ENCODE measurements at regions not wholly inside any gene's neighbourhood (a gene's known extent, or its start where the extent isn't known, plus 50 kb on each side); places are given as distances from the start of the nearest gene placed in this dataset.
"Not testable (repeated sequence)": the region's sequence is repeated elsewhere in the genome, so short reads cannot be mapped to it uniquely, and the experiment has no call there.

DNA sequence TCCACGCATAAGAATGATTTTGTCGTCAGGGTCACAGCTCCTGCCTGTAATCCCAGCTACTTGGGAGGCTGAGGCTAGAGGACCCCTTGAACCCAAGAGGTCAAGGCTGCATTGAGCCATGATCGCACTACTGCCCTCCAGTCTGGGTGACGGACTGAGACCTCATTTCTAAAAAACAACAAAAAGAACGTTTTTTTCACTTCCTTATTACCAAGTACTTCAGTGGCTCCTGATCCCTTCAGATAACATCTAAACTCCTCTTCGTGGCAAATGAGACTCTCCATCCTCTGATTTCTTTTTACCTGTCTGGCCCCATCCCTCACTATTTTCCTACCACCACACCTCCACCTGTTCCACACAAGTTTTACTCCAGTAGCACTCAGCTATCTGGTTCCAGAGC, 105.4 kb upstream of the TLK1 start:
- no peak for DNase-seq

DNA sequence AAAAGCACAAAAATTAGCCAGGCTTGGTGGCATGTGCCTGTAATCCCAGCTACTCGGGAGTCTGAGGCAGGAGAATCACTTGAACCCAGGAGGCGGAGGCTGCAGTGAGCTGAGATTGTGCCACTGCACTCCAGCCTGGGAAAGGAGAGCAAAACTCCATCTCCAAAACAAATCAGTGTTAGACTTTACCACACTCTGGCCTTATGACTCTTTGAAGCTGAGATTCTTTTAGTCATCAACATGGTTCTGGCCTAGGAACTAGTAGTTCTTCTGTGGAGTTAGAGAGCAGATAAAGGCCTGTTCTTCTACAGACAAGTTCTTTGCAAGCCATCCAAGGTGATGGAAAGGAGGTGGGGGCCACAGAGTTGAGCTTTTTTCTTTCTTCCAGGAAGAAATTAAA, 100.8 kb upstream of the TLK1 start:
- DNase-seq, result not testable (repeated sequence)

DNA sequence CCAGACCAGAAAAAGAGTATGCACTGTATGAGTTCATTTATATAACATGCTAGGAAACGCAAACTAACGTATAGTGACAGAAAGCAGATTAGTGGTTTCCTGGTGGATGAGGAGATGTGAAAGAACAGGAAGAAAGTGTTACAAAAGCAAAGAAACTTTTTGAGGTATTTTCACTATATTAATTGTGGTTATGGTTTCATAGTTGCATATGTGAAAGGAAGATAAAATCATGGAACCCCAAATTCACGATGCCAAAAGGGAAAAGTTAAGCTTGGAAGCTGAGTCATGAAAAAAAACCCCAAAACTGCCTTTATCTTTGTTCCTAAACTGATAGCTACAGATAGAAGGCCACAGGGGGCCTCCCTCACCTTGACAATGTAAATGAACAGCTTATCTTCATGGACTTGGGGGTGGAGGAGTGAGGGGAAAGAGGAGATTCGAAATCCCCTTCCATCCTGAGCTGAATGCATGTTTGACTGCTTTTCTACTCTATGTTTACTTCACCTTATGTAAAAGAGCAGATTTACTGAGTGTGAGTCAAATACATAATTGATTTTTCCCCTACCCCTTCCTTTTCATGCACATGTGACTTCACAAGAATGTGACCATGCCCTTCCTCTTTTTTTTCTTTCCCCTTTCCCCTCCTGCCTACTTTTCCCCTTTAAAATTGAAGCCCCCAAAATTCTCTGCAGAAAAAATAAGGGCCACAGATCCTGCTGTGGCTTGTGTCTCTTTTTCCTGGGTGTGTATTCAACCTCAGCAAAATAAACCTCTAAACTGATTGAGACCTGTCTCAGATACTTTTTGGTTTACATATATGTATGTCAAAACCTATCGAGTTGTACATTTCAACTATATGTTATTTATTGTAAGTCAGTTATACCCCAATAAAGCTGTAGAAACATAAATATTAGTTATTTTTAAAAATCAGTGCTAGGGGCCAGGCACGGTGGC, 100.1 kb upstream of the TLK1 start:
- no peak for DNase-seq

DNA sequence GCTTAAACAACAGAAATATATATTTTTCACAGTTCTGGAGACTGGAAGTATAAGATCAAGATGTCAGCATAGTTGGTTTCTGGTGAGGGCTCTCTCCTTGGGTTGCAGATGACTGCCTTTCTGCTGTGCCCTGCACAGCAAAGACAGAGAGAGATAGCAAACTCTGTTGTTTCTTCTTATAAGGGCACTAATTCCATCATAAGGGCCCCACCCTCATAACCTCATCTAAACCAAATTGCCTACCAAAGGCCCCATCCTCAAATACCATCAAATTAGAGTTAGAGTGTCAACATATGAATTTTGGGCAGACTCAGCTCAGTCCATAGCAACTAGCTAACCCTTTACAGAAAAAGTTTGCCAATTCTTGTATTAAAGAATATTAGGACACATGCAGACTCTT, 94.0 kb upstream of the TLK1 start:
- DNase-seq, result no peak

DNA sequence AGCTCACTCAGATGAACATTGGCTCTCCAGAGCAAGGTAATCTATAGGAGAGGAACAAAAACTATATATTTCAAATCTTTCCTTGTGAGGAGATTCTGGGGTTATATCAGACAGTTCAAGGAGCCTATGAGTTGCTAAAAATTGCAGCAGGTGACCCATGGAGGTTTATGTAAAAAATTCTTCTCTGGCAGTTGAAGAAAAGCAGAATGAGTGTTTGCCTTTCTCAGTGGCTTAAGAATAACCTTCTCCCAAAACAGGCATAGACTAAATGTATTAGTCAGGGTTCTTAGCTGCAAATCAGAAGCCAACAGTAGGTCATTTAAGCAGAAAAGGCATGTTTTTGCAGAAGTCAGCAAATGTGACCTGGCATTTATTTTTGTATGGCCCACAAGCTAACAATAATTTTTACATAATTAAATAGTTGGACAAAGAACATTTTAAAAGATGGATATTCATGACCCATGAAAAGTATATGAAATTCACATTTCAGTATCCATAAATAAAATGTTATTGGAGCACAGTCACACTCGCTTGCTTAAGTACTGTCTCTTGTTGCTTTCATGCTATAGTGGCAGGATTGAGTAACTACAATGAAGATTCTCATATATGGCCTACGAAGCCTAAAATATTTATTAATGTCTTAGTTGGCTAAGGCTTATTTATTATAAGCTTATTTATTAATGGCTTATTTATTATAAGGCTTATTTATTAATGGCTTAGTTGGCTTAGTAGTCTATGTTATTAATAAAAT, 93.4 kb upstream of the TLK1 start:
- no peak for DNase-seq

DNA sequence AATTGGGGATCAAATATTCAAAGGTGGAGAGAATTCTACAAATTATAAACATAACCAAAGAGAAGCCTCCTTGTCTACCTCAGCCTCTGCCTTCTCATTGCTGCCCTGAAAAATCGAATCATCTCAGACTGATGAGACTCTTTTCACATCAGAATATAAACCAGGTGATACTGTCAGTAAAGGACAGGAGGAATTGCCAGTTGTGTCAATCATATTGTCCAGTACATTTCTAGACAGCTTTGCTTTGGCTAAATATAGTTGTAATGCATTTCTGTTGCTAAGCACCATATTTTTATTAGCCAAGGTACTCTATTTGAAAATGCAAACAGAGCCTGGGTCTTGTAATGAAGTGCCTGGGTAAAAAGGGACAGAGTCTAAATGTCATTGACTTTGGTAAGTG, 92.6 kb upstream of the TLK1 start:
- no peak for DNase-seq

DNA sequence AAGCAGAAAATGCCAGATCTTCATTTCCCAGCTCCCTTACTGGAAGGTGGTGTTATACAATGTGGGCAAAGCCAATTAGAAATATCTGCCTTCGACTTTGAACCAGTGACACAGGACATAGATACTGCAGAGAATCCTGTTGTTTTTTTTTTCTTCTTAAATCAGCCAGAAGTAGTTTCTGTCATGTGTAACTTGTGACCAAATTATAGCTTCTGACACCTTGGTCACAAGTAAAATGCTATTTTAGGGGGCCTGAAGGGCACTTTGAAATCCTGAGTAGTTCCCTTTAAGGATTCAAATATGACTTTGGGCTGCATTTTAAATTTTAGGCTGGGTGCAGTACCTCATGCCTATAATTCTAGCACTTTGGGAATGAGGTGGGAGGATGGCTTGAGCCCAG, 89.0 kb upstream of the TLK1 start:
- DNase-seq, result no peak

DNA sequence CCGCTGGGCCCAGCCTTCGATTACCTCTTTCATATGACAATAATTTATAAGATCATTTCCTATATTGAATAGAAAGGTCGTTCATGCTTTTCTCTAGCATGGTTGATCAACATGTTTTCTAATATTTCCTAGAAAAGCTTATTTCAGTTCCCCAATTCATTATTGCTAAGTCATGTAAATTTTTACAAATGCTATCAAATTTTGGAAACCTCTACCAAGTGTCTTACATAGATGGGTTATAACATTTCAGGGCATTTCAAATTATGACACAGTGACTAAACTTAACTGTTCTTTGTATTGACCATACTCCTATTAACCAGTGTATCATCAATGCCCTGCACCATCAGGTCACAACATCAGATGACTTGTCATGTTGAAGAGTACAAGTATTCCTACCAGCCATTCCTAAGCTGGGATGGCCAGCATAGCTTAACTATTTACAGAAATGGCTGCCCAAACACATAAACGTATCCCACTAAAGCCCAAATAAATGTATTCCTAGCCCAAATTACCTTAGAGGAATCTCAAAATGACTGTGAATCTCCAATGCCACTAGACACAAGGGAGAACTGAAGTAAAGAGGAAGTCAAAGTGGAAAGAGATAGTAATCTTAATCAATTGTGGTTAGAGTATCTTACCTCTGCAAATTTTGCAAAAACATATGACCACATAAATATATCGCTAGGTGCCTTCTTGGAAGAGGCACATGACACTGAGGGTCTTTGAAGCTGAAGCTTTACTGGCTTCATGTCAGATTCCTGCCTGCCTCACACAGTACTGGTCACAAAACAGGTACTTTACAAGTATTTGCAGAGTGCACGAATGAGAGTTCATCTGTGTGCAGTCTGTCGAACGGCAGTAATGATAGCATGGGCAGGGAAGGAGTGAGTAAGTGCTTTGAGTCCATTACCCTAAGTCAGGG, 87.3 kb upstream of the TLK1 start:
- DNase-seq, result no peak

DNA sequence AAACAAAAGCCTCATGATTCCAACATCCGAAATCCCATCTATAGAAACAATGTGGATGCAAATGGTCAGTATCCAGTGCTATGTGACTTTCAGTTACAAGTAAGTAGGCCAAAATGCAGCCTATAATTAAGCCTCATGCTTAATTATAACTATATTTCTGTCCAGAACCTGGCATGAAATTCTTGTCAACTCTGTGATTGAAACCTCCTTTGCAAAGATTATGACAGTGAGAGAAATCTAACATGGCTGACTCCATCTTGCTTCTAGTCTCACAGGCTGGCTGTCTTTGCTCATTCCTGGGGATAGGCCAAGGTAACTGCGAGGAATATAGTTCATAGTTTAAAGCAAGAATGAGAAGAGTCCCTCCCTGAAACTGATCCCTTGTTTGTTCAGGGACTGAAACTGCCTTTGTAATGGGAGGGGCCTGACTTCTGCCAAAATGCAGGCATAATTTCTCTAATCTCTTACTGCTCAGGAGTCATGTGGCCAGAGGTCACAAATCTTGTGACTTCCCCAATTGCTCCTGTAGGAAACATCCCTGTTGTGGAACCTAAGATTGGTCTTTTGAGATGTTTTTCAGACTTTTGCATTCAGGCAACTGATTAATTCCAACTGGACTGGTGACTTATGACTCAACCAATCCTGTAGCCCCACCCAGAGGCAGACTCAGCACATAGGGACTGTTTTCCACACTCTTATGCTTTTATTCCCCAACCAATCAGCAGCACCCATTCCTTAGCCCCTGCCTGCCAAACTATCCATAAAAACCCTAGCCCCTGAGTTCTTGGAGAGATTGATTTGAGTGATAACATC, 84.5 kb upstream of the TLK1 start:
- no peak for DNase-seq

DNA sequence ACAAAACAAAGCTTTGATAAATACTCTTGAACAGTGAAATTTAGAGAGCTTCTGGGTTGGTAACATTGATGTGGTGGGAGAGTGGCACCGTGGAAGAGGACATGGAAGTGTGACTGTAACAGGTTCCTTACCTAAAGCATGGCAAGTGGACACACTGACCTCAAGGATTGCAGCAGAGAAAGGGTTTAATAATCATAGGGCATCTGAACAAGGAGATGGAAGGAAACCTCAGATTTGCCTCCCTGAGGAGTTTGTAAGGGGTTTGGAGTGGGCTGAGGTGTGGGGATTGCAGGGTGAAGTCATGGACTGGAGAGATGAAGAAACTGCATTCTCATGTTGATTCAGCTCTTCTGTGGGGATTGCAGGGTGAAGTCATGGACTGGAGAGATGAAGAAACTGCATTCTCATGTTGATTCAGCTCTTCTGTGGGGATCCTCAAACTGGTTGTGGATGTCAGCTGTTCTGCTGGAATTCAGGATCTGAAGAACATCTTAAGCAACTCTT, 83.8 kb upstream of the TLK1 start:
- no peak for DNase-seq

DNA sequence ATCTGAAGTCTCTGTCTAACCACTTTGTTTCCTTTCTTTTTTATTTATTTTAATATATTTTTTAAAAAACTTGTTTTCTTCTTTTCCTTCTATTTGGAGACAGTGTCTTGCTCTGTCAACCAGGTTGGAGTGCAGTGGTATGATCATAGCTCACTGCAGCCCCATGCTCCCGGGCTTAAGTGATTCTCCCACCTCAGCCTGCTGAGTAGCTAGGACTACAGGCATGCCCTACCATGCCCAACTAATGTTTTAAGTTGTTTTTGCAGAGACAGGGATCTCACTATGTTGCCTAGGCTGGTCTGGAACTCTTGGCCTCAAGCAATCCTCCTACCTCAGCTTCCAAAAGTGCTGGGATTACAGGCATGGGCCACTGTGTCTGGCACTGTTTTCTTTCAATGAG, 81.1 kb upstream of the TLK1 start:
- no peak for DNase-seq

DNA sequence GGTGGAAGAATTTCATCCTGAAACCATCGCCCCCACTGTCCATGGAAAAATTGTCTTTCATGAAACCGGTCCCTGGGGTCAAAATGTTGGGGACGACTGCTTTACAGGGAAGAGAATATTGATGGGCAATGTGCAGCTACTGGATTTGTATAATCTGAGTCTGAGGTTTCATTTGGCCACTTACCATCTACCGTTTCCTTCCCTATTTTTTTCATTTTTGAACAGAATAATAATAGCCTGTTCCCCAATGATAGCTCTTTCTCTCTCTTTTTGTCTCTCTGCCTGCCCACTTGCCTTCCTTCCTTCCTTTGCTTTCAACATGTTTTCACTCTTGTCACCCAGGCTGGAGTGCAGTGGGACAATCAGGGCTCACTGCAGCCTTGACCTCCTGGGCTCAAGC, 78.3 kb upstream of the TLK1 start:
- no peak for DNase-seq

DNA sequence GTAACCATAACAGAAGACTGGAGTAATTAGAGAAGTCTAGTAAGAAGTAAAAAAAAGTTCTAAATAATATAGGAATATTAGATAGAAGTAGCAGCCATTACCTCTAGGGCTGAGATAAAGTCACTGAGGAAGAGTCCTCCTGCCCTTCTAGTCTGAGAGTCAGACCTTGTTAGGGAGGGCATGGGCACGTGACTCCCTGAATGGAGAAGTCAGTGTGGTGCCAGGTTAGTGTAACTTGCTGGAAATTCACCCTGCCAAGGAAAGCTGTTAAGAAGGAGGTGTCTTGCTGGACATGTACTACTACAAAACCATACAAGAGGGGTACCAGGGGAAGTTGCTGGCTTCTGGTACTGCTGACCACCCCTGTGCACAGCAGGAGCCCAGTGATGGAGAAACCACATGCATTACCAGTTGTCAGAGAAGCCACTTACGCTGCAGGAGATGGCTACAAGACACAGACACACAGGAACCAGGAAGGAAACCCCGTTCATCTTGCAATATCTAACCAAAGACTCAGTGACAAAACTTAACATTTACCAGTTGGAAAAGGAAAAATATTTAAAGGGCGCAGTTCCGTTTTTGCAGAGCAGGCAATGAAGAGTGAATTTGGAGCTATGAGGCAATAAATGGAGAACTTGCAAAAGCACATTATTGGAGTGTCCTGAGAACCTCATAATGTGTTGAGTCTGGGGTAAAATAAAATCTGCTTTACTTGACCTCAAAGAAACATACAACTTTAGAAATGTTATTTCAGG, 77.2 kb upstream of the TLK1 start:
- no peak for DNase-seq

DNA sequence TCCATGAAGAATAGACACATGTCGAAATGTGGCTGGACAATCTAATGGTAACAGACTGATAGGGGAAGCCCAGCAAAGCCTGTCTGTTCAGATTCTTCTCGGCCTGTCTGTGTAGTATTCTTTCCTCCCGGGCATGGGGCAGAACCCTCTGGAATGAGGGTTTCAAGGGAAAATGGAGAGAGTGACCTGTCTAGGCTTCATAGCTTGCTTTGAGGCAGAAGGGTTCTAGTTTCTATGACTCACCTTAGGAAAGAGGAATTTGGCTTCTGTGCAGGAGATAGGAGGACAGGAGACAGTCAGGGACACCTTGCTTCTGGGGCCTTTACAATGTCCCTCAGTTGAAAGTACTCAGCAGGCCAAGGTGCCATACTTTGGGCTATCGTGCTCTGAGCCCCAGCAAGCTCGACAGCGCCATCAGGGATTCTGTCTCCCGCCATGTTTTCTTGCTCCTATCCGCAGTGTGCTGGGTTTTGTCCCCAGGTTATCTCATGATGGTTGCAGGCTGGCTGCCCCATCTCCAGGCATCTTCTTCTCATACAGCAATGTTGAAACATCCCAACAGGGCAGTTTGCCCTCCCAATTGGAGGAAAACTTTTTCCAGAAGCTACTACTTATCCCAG, 74.7 kb upstream of the TLK1 start:
- DNase-seq, result no peak

DNA sequence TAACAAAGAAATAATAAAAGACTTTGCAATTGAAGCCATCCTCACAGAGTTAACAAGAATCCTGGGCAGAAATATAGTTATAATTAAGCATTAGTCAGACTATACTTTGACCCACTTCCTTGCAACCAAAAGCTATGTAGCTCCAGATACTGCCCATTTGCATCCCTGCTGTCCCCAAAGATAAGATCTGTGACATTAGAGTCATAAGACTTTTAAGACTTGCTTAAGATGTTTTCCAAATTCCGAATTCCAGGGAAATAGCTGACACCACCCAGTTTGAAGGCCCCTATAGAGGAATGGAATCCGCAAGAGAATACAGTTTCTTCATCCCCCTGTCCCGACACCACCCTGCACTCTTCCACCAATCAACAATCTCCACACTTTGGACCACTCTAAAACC, 69.5 kb upstream of the TLK1 start:
- DNase-seq, result no peak

DNA sequence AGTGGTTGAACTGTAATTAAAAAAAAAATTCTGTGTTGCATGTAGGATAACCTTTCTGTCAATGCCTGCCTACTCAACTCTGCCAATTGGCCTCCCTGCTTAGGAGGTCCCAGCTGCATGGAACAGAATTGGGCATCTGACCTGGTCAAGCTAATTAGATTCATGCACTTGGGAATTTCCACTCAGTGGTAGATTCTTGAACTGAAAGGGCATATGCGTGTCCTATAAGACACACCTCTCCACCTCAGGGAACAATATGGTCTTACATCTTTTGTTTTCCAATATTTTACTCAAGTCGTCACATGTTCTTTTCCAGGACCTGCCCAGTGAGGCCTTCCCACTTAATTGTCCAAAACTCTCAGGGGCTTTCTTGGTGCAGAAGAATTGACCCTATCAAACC, 68.1 kb upstream of the TLK1 start:
- peak; percentile 2 for DNase-seq

DNA sequence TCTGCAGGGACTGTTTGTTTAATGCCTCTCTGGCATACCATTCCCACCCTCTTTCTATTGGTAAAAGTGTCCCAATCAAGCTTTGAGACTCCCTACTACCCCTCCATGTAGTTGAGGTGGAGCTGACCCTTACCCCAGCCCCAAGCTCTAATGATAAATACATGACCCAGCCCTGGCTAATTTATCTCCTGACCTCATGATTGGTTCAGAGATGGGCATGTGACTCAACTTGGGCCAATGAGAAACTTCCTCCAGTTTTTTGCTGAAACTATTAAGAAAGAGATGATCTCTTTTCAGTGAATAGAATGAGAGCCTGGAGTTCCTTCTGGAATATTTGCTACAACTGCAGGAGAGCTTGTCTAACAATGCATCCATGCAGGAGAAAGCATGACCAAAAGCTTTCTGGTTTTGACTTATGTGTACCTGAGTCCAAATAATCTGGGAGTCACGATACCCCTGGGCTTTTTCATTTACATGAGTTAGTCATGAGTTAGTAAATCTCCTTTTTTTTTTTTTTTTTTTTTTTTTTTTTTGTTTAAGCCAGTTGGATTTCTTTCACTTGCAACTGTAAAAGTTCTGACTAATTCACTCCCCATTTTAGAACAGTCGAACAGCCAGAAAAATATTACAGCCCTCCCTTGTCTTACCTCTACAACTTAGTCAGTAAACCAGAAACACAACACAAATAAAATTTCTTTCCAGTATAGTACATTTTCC, 66.5 kb upstream of the TLK1 start:
- no peak for DNase-seq

DNA sequence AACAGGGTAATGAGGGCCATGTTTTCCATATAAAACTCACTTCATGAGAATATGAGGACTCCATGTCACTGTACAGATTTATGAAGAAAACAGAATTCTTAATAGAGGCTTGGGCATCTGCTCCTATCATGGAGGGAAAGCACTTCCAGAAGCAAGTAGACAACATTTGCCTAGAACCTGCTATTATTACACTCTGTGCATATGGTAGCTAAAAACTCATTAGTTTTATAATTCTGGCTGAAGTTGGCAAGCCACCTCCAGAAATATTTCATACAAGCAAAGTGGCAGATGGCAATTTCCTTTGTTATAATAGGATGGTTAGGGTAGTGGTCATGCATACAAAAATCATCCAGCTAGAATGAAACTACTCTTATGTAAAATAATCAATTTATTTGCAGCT, 65.8 kb upstream of the TLK1 start:
- DNase-seq, result peak; percentile 29

DNA sequence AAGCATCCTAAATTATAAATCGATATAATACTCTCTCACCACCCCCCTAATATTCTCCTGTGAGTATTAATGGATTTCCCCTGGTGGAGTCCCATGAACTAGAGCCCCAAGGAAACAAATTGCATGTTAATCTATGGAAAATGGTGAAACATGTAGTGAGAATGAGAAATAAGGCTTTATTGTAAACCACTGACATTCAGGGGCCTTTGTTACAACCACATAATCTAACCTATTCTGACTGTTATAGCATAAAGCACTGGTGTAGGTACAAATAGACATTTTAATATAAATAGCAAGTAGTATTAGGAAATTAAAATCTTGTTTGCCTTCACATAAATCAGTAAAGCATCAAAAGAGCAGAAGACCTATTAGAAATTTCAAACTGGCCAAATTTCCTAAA, 65.3 kb upstream of the TLK1 start:
- DNase-seq, result no peak

DNA sequence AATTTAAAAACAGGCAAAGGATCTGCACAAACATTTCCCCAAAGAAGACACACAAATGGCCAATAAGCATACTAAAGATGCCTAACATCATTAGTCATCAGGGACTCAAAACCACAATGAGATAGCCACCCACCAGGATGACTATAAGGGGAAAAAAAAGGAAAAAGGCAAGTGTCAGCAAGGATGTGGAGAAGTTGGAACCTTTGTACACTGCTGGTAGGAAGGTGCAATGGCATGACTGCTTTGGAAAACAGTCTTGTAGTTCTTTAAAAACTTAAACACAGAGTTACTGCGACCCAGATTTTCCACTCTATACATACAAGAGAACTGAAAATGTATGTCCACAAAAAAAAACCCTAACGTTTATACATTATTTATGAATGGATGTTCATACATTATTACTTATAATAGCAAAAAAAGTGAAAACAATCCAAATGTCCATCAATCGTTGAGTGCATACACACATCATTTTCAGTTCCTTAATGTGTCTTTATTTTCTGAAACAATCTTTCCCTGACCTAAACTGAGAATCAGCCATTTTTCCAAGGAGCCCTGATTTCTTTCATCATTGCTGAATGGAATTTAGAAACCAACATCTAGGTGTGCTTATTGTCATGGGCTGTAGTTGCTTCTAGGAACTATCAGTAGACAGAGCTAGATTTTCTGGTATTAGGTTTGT, 64.7 kb upstream of the TLK1 start:
- DNase-seq, result no peak
